ENCODE measurements at regions not wholly inside any gene's neighbourhood (a gene's known extent, or its start where the extent isn't known, plus 50 kb on each side); places are given as distances from the start of the nearest gene placed in this dataset.

GRCh38 chr1:200237066-200237465, 172.8 kb downstream of the ZNF281 start:
- no peak for TF ChIP-seq JUN (IDR thresholded peaks at IDR 0.05; ENCODE audit: borderline replicate concordance, low read depth, low read length)
- no peak for TF ChIP-seq JUN (CRISPR knock-in tag; IDR thresholded peaks at IDR 0.05; ENCODE audit: borderline replicate concordance)
- TF ChIP-seq, protein P1, sequence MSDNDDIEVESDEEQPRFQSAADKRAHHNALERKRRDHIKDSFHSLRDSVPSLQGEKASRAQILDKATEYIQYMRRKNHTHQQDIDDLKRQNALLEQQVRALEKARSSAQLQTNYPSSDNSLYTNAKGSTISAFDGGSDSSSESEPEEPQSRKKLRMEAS (CRISPR knock-in tag; IDR thresholded peaks at IDR 0.05): no peak
- no peak for TF ChIP-seq HNRNPUL1 (IDR thresholded peaks at IDR 0.05; ENCODE audit: low read length)
